ENCODE measurements at regions not wholly inside any gene's neighbourhood (a gene's known extent, or its start where the extent isn't known, plus 50 kb on each side); places are given as distances from the start of the nearest gene placed in this dataset.
"Not testable (repeated sequence)": the region's sequence is repeated elsewhere in the genome, so short reads cannot be mapped to it uniquely, and the experiment has no call there.

DNA sequence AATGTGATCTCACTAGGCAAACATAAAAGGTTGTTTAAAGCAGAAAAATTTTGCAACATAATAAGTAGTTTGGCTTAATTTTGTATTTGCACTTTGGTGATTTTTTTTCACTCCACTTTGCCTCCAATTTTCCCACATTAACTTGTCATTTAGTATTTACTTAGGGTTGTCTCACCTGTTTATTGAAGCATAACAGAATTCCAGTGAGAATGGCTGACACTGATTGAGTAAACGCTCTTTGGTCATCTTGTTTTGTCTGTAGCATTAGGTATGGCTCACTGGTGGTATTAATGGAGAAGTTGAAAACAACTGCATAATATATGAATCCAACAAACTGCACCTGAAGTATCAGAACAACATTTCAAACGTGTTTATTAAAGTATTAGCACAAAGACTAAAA lies 799.5 kb upstream of the ADGRL3 start:
- Histone ChIP-seq H3K4me1 (ENCODE audit: insufficient read depth, low read length) (peaks cover 10% of the 10 kb centered on the region), H3K9ac (ENCODE audit: low read depth, low read length) (no peak overlapping the region), H3K36me3 (ENCODE audit: insufficient read depth, low read length) (no peaks in the 10 kb centered on the region), H3K27me3 (ENCODE audit: insufficient read depth, low read length) (no peaks in the 10 kb centered on the region; the same call in 1 of the 2 replicates), H3K27ac (ENCODE audit: low read depth, low read length) (no peak overlapping the region), H3K9me3 (ENCODE audit: insufficient read depth, low read depth, low read length) (no peaks in the 10 kb centered on the region), H3K4me3 (ENCODE audit: low read length) (no peak overlapping the region)
- WGBS = 95% methylated on average over 2 of the region's 2 CpGs

DNA sequence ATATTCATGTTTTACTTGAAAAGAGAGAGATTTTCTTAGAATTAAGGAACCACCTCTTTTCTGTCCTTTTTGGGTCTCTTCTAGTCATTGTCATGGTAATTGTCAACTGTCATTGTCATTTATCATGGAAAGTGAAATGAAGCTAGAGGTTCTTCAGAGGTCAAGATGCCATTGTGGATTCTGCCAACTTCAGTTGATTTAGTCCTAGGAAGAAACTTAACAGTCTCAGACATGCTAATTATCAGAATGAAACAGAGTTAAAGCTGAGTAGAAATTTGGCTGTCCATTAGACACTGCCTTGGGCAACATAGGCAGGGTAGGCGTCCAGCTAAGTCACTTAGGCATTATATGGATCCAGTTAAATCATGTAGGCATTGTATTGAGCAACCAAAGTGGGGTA lies 796.1 kb upstream of the ADGRL3 start:
- H3K4me1 ChIP-seq (ENCODE audit: insufficient read depth, low read length) = peaks cover 10% of the 10 kb centered on the region
- no peaks in the 10 kb centered on the region; the same call in 1 of the 2 replicates for H3K27me3 ChIP-seq (ENCODE audit: insufficient read depth, low read length)
- no peaks in the 10 kb centered on the region for H3K9me3 ChIP-seq (ENCODE audit: insufficient read depth, low read depth, low read length)
- H3K9ac ChIP-seq (ENCODE audit: low read depth, low read length) = no peak overlapping the region
- H3K27ac ChIP-seq (ENCODE audit: low read depth, low read length) = no peak overlapping the region
- WGBS = 32% methylated on average over 1 of the region's 1 CpG
- H3K36me3 ChIP-seq (ENCODE audit: insufficient read depth, low read length) = no peaks in the 10 kb centered on the region
- no peak overlapping the region for H3K4me3 ChIP-seq (ENCODE audit: low read length)

DNA sequence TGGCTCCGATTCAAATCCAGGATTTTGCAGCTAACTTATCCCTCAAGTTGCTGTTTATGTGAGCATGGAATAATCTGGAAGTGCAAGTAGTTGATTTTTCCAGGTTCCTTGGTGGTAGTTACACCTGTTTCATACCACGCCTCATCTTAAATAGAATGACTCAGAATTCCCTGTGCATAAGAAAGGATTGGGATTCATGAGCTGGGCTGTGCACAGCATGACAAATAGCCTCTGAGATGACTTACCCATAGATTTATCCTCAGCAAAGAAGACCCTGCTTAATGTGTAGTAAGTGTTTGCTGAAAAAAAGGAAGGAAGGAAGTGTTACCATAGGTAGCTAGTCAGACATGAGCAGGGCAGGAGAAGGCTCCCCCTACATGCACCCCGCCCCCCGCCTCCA lies 777.7 kb upstream of the ADGRL3 start:
- no peaks in the 10 kb centered on the region for H3K36me3 ChIP-seq (ENCODE audit: insufficient read depth, low read length)
- no peak overlapping the region for H3K27ac ChIP-seq (ENCODE audit: low read depth, low read length)
- no peaks in the 10 kb centered on the region for H3K27me3 ChIP-seq (ENCODE audit: insufficient read depth, low read length)
- WGBS = 92% methylated on average over 4 of the region's 4 CpGs
- no peaks in the 10 kb centered on the region; the same call in 1 of the 2 replicates for H3K4me1 ChIP-seq (ENCODE audit: insufficient read depth, low read length)
- H3K4me3 ChIP-seq (ENCODE audit: low read length) = no peak overlapping the region
- no peaks in the 10 kb centered on the region for H3K9me3 ChIP-seq (ENCODE audit: insufficient read depth, low read depth, low read length)
- no peak overlapping the region for H3K9ac ChIP-seq (ENCODE audit: low read depth, low read length)

DNA sequence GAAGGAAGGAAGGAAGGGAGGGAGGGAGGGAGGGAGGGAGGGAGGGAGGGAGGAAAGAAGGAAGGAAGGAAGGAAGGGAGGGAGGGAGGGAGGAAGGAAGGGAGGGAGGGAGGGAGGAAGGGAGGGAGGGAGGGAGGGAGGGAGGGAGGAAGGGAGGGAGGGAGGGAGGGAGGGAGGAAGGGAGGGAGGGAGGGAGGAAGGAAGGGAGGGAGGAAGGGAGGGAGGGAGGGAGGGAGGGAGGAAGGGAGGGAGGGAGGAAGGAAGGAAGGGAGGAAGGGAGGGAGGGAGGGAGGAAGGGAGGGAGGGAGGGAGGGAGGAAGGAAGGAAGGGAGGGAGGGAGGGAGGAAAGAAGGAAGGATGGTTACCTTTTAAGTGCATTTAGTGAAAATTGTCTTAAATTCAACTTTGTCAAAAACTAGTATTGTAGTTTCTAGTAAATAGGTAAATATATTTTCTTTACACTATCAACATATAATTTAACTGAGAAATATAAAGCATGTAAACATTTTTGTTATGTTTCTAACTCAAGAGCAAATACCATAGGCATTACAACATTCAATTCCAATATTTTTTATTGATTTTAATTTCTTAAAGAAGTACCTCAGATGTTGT lies 776.4 kb upstream of the ADGRL3 start:
- H3K4me3 ChIP-seq (ENCODE audit: low read length); H3K27ac ChIP-seq (ENCODE audit: low read depth, low read length); H3K36me3 ChIP-seq (ENCODE audit: insufficient read depth, low read length); H3K9me3 ChIP-seq (ENCODE audit: insufficient read depth, low read depth, low read length); H3K27me3 ChIP-seq (ENCODE audit: insufficient read depth, low read length); H3K9ac ChIP-seq (ENCODE audit: low read depth, low read length); H3K4me1 ChIP-seq (ENCODE audit: insufficient read depth, low read length): not testable (repeated sequence)

DNA sequence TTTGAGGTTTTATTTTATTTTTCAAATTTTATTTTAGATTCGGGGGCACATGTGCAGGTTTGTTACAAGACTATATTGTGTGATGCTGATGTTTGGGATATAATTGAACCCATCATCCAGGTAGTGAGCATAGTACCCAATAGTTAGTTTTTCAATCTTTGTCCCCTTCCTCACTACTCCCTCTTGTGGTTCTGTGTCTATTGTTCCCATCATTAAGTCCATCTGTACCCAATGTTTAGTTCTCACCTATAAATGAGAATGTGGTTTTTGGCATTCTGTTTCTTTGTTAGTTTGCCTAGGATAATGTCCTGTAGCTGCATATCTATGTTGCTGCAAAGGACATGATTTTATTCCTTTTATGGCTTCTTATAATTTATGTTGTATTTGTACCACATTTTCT lies 767.2 kb upstream of the ADGRL3 start:
- H3K27me3 ChIP-seq (ENCODE audit: insufficient read depth, low read length) = no peaks in the 10 kb centered on the region
- H3K27ac ChIP-seq (ENCODE audit: low read depth, low read length) = no peak overlapping the region
- H3K4me1 ChIP-seq (ENCODE audit: insufficient read depth, low read length) = no peaks in the 10 kb centered on the region
- WGBS = 83% methylated on average over 1 of the region's 1 CpG
- H3K4me3 ChIP-seq (ENCODE audit: low read length) = no peak overlapping the region
- no peaks in the 10 kb centered on the region for H3K36me3 ChIP-seq (ENCODE audit: insufficient read depth, low read length)
- H3K9ac ChIP-seq (ENCODE audit: low read depth, low read length) = no peak overlapping the region
- no peaks in the 10 kb centered on the region for H3K9me3 ChIP-seq (ENCODE audit: insufficient read depth, low read depth, low read length)

DNA sequence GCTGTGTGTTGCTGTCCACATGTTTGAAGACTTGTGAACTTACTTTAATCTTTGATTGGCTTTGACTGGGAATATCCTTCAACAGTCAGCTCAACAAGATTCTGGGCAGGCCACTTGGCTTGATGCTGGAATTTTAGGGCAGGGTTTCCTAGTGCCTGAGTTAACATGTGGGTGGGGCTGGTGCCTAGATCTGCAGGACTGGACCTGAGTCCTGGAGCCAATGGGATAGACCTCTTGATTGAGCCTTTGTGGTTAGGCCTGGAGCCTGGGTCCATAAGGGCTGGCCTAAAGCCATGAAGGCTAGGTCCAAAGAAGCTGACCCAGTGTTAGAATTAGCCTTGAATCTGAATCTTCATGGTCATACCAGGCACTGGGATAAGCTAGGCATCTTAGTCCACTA lies 757.1 kb upstream of the ADGRL3 start:
- no peak overlapping the region for H3K9ac ChIP-seq (ENCODE audit: low read depth, low read length)
- no peaks in the 10 kb centered on the region for H3K4me1 ChIP-seq (ENCODE audit: insufficient read depth, low read length)
- H3K36me3 ChIP-seq (ENCODE audit: insufficient read depth, low read length) = no peaks in the 10 kb centered on the region
- H3K9me3 ChIP-seq (ENCODE audit: insufficient read depth, low read depth, low read length) = no peaks in the 10 kb centered on the region
- H3K4me3 ChIP-seq (ENCODE audit: low read length) = no peak overlapping the region
- H3K27me3 ChIP-seq (ENCODE audit: insufficient read depth, low read length) = no peaks in the 10 kb centered on the region
- no peak overlapping the region for H3K27ac ChIP-seq (ENCODE audit: low read depth, low read length)

DNA sequence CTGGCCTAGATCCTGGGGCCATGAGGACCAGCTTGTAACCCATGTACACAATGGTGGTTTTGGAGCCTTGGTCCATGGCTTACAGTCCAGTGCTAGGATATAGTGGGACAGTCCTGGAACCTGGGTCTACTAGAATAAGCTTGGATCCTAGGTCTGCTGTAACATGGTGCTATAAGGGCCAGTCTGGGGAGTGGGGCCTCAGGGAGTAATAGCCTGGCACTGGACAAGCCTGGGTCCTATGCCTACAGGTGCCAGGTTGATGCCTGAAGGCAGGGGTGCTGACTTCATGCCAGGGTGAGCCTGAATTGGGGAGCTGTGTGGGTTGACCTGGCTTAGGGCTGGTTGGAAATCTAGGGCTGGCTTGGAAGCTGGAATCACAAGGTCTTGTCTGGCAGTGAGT lies 756.3 kb upstream of the ADGRL3 start:
- Histone ChIP-seq H3K9me3 (ENCODE audit: insufficient read depth, low read depth, low read length) (no peaks in the 10 kb centered on the region), H3K4me1 (ENCODE audit: insufficient read depth, low read length) (no peaks in the 10 kb centered on the region), H3K27me3 (ENCODE audit: insufficient read depth, low read length) (no peaks in the 10 kb centered on the region), H3K27ac (ENCODE audit: low read depth, low read length) (no peak overlapping the region), H3K4me3 (ENCODE audit: low read length) (no peak overlapping the region), H3K9ac (ENCODE audit: low read depth, low read length) (no peak overlapping the region), H3K36me3 (ENCODE audit: insufficient read depth, low read length) (no peaks in the 10 kb centered on the region)

DNA sequence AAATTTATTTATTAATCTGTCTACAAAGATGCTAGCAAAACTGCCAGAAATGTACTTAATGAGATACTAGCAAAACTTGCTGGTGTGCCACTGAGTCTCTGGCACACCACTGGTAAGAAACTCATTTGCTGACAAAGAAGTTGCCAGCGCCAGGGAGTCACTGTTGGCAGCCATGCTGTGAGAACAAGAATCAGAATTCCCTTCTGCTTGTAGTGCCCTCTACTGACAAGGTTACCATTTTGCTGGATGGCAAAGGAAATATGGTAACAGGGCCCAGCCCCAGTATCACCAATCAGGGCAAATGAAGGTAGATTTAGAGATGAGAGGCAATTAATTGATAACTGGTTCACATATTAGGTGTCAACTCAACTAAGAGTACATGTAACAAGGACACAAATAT lies 750.1 kb upstream of the ADGRL3 start:
- no peaks in the 10 kb centered on the region for H3K36me3 ChIP-seq (ENCODE audit: insufficient read depth, low read length)
- H3K27ac ChIP-seq (ENCODE audit: low read depth, low read length) = no peak overlapping the region
- H3K4me1 ChIP-seq (ENCODE audit: insufficient read depth, low read length) = no peaks in the 10 kb centered on the region
- no peaks in the 10 kb centered on the region for H3K9me3 ChIP-seq (ENCODE audit: insufficient read depth, low read depth, low read length)
- WGBS = 79% methylated on average over 1 of the region's 1 CpG
- H3K9ac ChIP-seq (ENCODE audit: low read depth, low read length) = no peak overlapping the region
- H3K4me3 ChIP-seq (ENCODE audit: low read length) = no peak overlapping the region
- no peaks in the 10 kb centered on the region for H3K27me3 ChIP-seq (ENCODE audit: insufficient read depth, low read length)

DNA sequence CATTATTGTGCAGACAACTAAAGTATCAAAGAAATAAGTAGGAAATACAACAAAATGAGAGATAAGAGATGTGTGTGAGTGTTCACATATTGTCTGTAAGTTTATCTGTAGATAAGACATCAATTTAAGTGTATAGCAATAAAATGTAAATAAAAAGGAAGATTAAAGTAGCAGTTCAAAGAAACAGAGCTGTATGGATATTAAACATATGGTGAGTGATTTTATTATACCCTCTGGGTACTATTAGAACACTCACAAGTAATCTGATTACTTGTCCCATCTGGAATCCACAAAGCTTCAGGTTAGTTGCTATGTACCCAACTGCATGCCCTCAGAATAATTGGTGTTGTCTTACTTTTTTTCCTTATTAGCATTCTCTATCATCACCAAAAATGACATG lies 747.9 kb upstream of the ADGRL3 start:
- Histone ChIP-seq H3K9ac (ENCODE audit: low read depth, low read length) (no peak overlapping the region), H3K4me1 (ENCODE audit: insufficient read depth, low read length) (no peaks in the 10 kb centered on the region), H3K27ac (ENCODE audit: low read depth, low read length) (no peak overlapping the region), H3K9me3 (ENCODE audit: insufficient read depth, low read depth, low read length) (no peaks in the 10 kb centered on the region), H3K36me3 (ENCODE audit: insufficient read depth, low read length) (no peaks in the 10 kb centered on the region), H3K27me3 (ENCODE audit: insufficient read depth, low read length) (no peaks in the 10 kb centered on the region), H3K4me3 (ENCODE audit: low read length) (no peak overlapping the region)

DNA sequence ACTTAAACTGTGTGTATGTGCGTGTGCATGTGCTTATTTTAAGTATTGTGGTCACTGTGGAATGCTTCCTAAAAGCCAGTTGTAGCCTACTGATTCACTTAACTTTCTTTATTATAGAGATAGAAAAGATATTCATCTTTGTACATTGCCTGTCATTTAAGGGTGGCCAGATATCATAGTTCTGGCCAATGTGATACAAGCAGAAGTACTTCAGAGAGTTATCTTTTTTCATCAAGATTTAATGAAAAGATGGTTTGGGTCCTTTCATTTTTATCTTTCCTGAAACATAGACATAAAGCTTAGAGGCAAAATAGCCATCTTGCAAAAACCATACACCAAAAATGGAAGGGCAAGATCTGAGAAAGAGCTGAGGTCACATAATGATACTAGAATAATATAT lies 744.7 kb upstream of the ADGRL3 start:
- Histone ChIP-seq H3K27ac (ENCODE audit: low read depth, low read length) (no peak overlapping the region), H3K27me3 (ENCODE audit: insufficient read depth, low read length) (no peaks in the 10 kb centered on the region), H3K4me3 (ENCODE audit: low read length) (no peak overlapping the region), H3K9me3 (ENCODE audit: insufficient read depth, low read depth, low read length) (no peaks in the 10 kb centered on the region), H3K36me3 (ENCODE audit: insufficient read depth, low read length) (no peaks in the 10 kb centered on the region), H3K4me1 (ENCODE audit: insufficient read depth, low read length) (no peaks in the 10 kb centered on the region), H3K9ac (ENCODE audit: low read depth, low read length) (no peak overlapping the region)
- WGBS = no CpG with 5 or more reads among the region's 1 CpG

DNA sequence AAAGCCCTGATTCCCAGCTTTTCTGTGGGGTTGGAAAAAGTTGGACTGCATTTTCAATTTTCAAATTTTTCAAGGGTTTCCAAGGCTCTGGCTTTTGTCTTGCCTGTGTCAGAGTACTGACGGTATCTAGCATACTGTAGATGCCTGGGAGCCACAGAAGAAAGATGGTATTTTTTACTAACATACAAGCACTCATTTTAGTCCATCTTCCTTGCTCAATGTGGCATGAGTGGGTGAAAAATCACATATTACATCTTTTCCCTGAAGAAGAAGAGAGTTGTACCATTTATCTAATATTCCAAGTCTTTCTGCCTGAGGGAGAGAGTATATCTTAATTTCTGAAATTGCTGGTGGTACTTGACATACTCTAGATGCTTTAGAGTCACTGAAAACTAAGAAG lies 738.6 kb upstream of the ADGRL3 start:
- whole genome bisulfite sequencing = 92% methylated on average over 1 of the region's 1 CpG
- Histone ChIP-seq H3K9ac (ENCODE audit: low read depth, low read length) (no peak overlapping the region), H3K4me1 (ENCODE audit: insufficient read depth, low read length) (no peaks in the 10 kb centered on the region), H3K27ac (ENCODE audit: low read depth, low read length) (no peak overlapping the region), H3K36me3 (ENCODE audit: insufficient read depth, low read length) (no peaks in the 10 kb centered on the region), H3K9me3 (ENCODE audit: insufficient read depth, low read depth, low read length) (no peaks in the 10 kb centered on the region), H3K4me3 (ENCODE audit: low read length) (no peak overlapping the region), H3K27me3 (ENCODE audit: insufficient read depth, low read length) (no peaks in the 10 kb centered on the region)

DNA sequence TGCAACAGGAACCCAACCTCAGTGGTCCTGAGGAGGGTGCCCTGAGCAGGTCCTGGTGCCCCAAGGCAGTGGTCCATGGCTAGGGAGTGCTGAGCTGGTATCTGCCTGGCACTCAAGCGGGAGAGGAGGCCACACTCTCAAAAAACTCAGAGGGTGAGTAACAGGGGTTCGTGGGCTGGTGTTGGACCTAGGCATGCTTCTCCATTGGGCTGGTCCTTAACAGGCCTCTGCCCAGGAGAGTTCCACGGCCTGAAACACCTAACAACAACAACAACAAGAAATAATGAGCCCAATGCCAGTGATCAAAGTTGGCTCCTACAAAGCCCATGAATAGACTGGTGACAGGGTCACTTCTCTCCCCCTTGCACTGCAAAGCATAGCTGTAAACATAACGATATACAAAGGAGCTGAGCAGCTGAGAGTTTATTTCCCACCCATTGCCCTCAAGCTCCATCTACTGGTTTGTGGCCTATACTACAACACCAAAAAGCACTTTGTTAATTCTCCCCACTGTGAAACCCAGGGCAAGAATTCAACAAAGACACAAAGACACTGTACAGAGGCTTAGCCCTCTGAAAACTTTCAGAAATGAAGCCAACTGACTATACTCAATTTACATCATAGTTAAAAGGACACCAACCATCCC lies 736.1 kb upstream of the ADGRL3 start:
- Histone ChIP-seq H3K9me3 (ENCODE audit: insufficient read depth, low read depth, low read length) (no peaks in the 10 kb centered on the region), H3K9ac (ENCODE audit: low read depth, low read length) (no peak overlapping the region), H3K36me3 (ENCODE audit: insufficient read depth, low read length) (no peaks in the 10 kb centered on the region), H3K27me3 (ENCODE audit: insufficient read depth, low read length) (no peaks in the 10 kb centered on the region), H3K27ac (ENCODE audit: low read depth, low read length) (no peak overlapping the region), H3K4me1 (ENCODE audit: insufficient read depth, low read length) (no peaks in the 10 kb centered on the region), H3K4me3 (ENCODE audit: low read length) (no peak overlapping the region)
- 70% methylated on average over 4 of the region's 4 CpGs for WGBS

Measured in HUES64 (cell line).